ENCODE measurements at regions not wholly inside any gene's neighbourhood (a gene's known extent, or its start where the extent isn't known, plus 50 kb on each side); places are given as distances from the start of the nearest gene placed in this dataset.

- TF ChIP-seq CTCF (optimal IDR thresholded peaks at IDR 0.05 in 1 of 3, IDR thresholded peaks at IDR 0.05 in 1 of 3, conservative IDR thresholded peaks at IDR 0.05 in 1 of 3; ENCODE audit: extremely low read depth in 1 of 3, insufficient read depth in 2 of 3, low read length in 3 of 3) (no peak), EZH2 (IDR thresholded peaks at IDR 0.05; ENCODE audit: low read length) (no peak)
Observed at GRCh38 chr6:159095616-159096015, 50.8 kb upstream of the TAGAP start.

Measured in keratinocyte (primary cell).